HepG2 (cell line): ENCODE measurements at regions not wholly inside any gene's neighbourhood (a gene's known extent, or its start where the extent isn't known, plus 50 kb on each side); places are given as distances from the start of the nearest gene placed in this dataset.

Experiments used
- ATAC-seq: fragments of 200-7000 bp; cut with Tn5 transposase; 3 replicates; pipeline ENCODE4 v1.9.1; 2020; ENCODE audit warnings: mild to moderate bottlenecking, moderate library complexity
- BruUV-seq: library from RNA; stranded (reverse); fragments of 400-500 nt; replicated peaks from 2 replicates; lab custom pipeline; 2021; lab: Mats Ljungman, UMichigan
- CTCF ChIA-PET: fragments of 300-600 bp; formaldehyde crosslinking; extraction: SDS; loops from one replicate; lab custom pipeline; 2021; ENCODE audit warnings: low total read pairs, inconsistent platforms, low intra/inter-chr PET ratio; lab: Yijun Ruan, JAX
- POLR2A ChIA-PET: fragments of 350-600 bp; sonication (Branson Sonifier 250); formaldehyde crosslinking; loops from one replicate; lab custom pipeline; 2020; ENCODE audit warnings: antibody characterized with exemption, inconsistent platforms; lab: Yijun Ruan, JAX
- DNase-seq: peaks from one replicate; pipeline ENCODE4 v3.0.0-alpha.2; 2015; ENCODE audit warnings: low spot score
- FAIRE-seq: peaks from 3 replicates; lab custom pipeline; 2011; peaks lifted over from hg19 to GRCh38; lab: Jason Lieb, UNC
- H2AFZ ChIP-seq: one replicate; pipeline ENCODE4 v1.6.1; 2011; ENCODE audit warnings: low read length, inconsistent platforms
- H3K27ac ChIP-seq: fragments of 300-600 bp; 3 replicates; pipeline ENCODE4 v1.8.0; 2011; ENCODE audit warnings: mixed run types, mild to moderate bottlenecking, mixed read lengths, low read length, inconsistent platforms; ENCODE audit not compliant: insufficient read depth; ENCODE audit errors: extremely low read length
- H3K27me3 ChIP-seq, 2 experiments: fragments of 200-600 bp in 1 of 2; 2 replicates in 1 of 2; 3 replicates in 1 of 2; pipeline versions ENCODE4 v1.6.0 to v1.8.0; 2011; ENCODE audit warnings: low read length in 2 of 2, mild to moderate bottlenecking in 2 of 2, moderate library complexity in 2 of 2, inconsistent platforms in 1 of 2; ENCODE audit not compliant: insufficient read depth in 2 of 2, control insufficient read depth in 1 of 2
- H3K36me3 ChIP-seq, 2 experiments: fragments of 200-600 bp in 1 of 2; replicated peaks in 1 of 2; 2 replicates in 1 of 2; 3 replicates in 1 of 2; pipeline versions ENCODE4 v1.5.1 to v1.8.0; 2011; ENCODE audit warnings: low read length in 2 of 2, inconsistent platforms in 1 of 2; ENCODE audit not compliant: insufficient read depth in 2 of 2, control insufficient read depth in 1 of 2
- H3K4me1 ChIP-seq: 2 replicates; pipeline ENCODE4 v1.5.1; 2012; ENCODE audit warnings: low read length, inconsistent platforms; ENCODE audit not compliant: insufficient read depth
- H3K4me2 ChIP-seq: 2 replicates; pipeline ENCODE4 v1.6.0; 2011; ENCODE audit warnings: low read depth, low read length, inconsistent platforms
- H3K4me3 ChIP-seq, 3 experiments: fragments of 200-600 bp in 1 of 3; sonication (generic), shearing (Covaris generic) in 1 of 3; replicated peaks in 1 of 3; 2 replicates each; pipeline ENCODE4 v1.5.1; 2011 to 2016; ENCODE audit warnings: low read length in 3 of 3, inconsistent platforms in 2 of 3, low read depth in 2 of 3, mild to moderate bottlenecking in 2 of 3, control low read depth in 1 of 3, mixed read lengths in 1 of 3; ENCODE audit not compliant: insufficient read depth in 1 of 3
- H3K79me2 ChIP-seq: one replicate; pipeline ENCODE4 v1.6.1; 2011; ENCODE audit warnings: low read length, inconsistent platforms; ENCODE audit not compliant: insufficient read depth
- H3K9ac ChIP-seq: 2 replicates; pipeline ENCODE4 v1.6.0; 2011; ENCODE audit warnings: mild to moderate bottlenecking, low read depth, low read length, inconsistent platforms; ENCODE audit not compliant: insufficient read depth
- H3K9me3 ChIP-seq: 2 replicates; pipeline ENCODE4 v1.5.1; 2012; ENCODE audit warnings: mild to moderate bottlenecking, low read length
- H4K20me1 ChIP-seq: 2 replicates; pipeline ENCODE4 v1.6.0; 2011; ENCODE audit warnings: inconsistent platforms, mild to moderate bottlenecking, low read length, moderate library complexity; ENCODE audit not compliant: insufficient read depth
- AGO2 ChIP-seq: fragments of 200-400 bp; formaldehyde crosslinking; optimal IDR thresholded peaks from 2 replicates; pipeline ENCODE3; 2017; ENCODE audit warnings: mild to moderate bottlenecking, low read depth, low read length, moderate library complexity
- KDM4B ChIP-seq: sonication (generic); formaldehyde crosslinking; IDR thresholded peaks from 2 replicates; pipeline ENCODE4 v1.4.0; 2020; ENCODE audit warnings: missing genetic modification reagents
- RARA ChIP-seq: IDR thresholded peaks from 2 replicates; pipeline ENCODE4 v1.6.1; 2016; ENCODE audit warnings: missing genetic modification reagents, missing compliant biosample characterization
- STAT5B ChIP-seq: sonication (generic); formaldehyde crosslinking; IDR thresholded peaks from 2 replicates; pipeline ENCODE4 v1.4.0; 2020; ENCODE audit warnings: missing genetic modification reagents
- SYNCRIP ChIP-seq: fragments of 200-400 bp; formaldehyde crosslinking; IDR thresholded peaks from 2 replicates; pipeline ENCODE4 v1.6.1; 2018; ENCODE audit warnings: mild to moderate bottlenecking, low read depth, low read length; ENCODE audit not compliant: insufficient read depth
- ZBTB3 ChIP-seq: sonication (generic); formaldehyde crosslinking; IDR thresholded peaks from 2 replicates; pipeline ENCODE4 v1.4.0; 2020; ENCODE audit warnings: low read depth, mild to moderate bottlenecking, moderate library complexity, missing genetic modification reagents, borderline replicate concordance
- ZKSCAN1 ChIP-seq: fragments of 150-350 bp; IDR thresholded peaks from 2 replicates; pipeline ENCODE4 v1.6.1; 2014; ENCODE audit warnings: low read length
- ZNF24 ChIP-seq: fragments of 450-650 bp; IDR thresholded peaks from 2 replicates; pipeline ENCODE4 v1.6.1; 2017; ENCODE audit warnings: antibody characterized with exemption, mild to moderate bottlenecking
- ZNF337 ChIP-seq: sonication (generic); formaldehyde crosslinking; IDR thresholded peaks from 2 replicates; pipeline ENCODE4 v1.5.1; 2020; ENCODE audit warnings: missing genetic modification reagents, low read depth, mild to moderate bottlenecking, borderline replicate concordance
- ZNF382 ChIP-seq: sonication (generic); formaldehyde crosslinking; IDR thresholded peaks from 2 replicates; pipeline ENCODE4 v1.5.0; 2020; ENCODE audit warnings: missing genetic modification reagents, mild to moderate bottlenecking, borderline replicate concordance
- WGBS: methylation state at CpG from one replicate; pipeline ENCODE4 v1.1.6; 2017; ENCODE audit warnings: low lambda C conversion rate; 5-methylcytosine and 5-hydroxymethylcytosine counted together
- in situ Hi-C: cut with HindIII; loops from 2 replicates; pipeline ENCODE4 v1.10.0; 2017; ENCODE audit warnings: low pct_unique_long_range_greater_than_20kb; ENCODE audit not compliant: extremely low pct_ligation_motif_present
- intact Hi-C: fragments of 100-400 bp; cut with micrococcal nuclease; formaldehyde crosslinking; loops from one replicate; pipeline ENCODE4 v1.10.0; 2022; ENCODE audit not compliant: unreplicated experiment
- TF ChIP-seq, protein P1 (sequence below): sonication (generic); formaldehyde crosslinking; IDR thresholded peaks from 2 replicates; pipeline ENCODE4 v1.4.0; 2020; ENCODE audit warnings: mild to moderate bottlenecking, missing genetic modification reagents
- TF ChIP-seq, protein P2 (sequence below): sonication (generic); formaldehyde crosslinking; IDR thresholded peaks from 2 replicates; pipeline ENCODE4 v1.5.1; 2020; ENCODE audit warnings: mild to moderate bottlenecking, missing genetic modification reagents, moderate library complexity

DNA sequence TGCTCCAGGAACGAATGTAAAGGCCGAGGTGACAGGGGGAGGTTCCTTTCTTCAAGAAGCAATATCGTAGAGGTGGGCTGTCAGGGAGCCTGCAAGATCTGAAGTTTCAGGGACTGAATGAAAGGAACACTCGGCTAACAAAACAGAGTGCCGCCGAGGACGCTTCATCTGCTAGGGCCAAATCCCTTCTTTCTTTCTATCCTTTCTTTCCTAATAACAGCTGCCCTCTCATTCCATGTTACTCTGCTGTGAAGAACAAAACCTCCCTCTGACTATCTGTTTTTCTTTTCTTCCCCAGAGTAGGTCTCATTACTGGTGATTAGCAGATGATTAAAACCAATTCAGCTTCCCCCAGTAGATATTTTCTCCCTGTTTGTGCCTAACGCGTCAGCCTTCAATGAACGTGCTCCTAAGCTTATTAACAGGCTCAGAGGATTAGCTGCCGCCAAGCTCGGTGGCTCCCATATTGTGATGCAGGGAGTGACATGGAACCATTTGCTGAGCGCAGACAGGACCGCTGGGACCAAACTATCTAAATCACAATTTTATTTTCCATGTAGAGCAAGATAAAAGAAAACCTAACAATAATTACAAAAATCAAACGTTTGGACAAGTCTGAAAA, 414.6 kb downstream of the TMEM182 start:
- ATAC-seq = no peak
- H3K4me2 ChIP-seq = no peak overlapping the region
- H3K79me2 ChIP-seq = no peaks in the 10 kb centered on the region
- BruUV-seq = no TSS peak
- no peaks in the 10 kb centered on the region for H4K20me1 ChIP-seq
- H3K36me3 ChIP-seq = no peaks in the 10 kb centered on the region
- ChIA-PET POLR2A (no interaction called here), CTCF (no interaction called here)
- intact Hi-C loops (no loop called here), in situ Hi-C loops (no loop called here)
- TF ChIP-seq RARA (CRISPR knock-in tag) (no peak), ZKSCAN1 (no peak), STAT5B (CRISPR knock-in tag) (no peak), ZNF382 (CRISPR knock-in tag) (no peak), KDM4B (CRISPR knock-in tag) (no peak), AGO2 (no peak), ZNF337 (CRISPR knock-in tag) (no peak), ZBTB3 (CRISPR knock-in tag) (no peak), SYNCRIP (no peak), ZNF24 (no peak)
- TF ChIP-seq, protein P1, sequence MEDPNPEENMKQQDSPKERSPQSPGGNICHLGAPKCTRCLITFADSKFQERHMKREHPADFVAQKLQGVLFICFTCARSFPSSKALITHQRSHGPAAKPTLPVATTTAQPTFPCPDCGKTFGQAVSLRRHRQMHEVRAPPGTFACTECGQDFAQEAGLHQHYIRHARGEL = no peak
- TF ChIP-seq, protein P2, sequence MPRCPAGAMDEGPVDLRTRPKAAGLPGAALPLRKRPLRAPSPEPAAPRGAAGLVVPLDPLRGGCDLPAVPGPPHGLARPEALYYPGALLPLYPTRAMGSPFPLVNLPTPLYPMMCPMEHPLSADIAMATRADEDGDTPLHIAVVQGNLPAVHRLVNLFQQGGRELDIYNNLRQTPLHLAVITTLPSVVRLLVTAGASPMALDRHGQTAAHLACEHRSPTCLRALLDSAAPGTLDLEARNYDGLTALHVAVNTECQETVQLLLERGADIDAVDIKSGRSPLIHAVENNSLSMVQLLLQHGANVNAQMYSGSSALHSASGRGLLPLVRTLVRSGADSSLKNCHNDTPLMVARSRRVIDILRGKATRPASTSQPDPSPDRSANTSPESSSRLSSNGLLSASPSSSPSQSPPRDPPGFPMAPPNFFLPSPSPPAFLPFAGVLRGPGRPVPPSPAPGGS (CRISPR knock-in tag) = no peak
- DNase-seq = no peak
- H3K9ac ChIP-seq = no peak overlapping the region
- no peak overlapping the region for H3K4me3 ChIP-seq
- no peaks in the 10 kb centered on the region for H3K4me1 ChIP-seq
- no peak overlapping the region for H2AFZ ChIP-seq
- FAIRE-seq = no peak
- 47% methylated on average over 15 of the region's 15 CpGs for WGBS
- no peak overlapping the region for H3K27ac ChIP-seq
- H3K27me3 ChIP-seq = no peaks in the 10 kb centered on the region
- no peaks in the 10 kb centered on the region for H3K9me3 ChIP-seq
